GM13976 (cell line): ENCODE measurements at regions not wholly inside any gene's neighbourhood (a gene's known extent, or its start where the extent isn't known, plus 50 kb on each side); places are given as distances from the start of the nearest gene placed in this dataset.

Source experiments
- DNase-seq: peaks from one replicate; pipeline ENCODE4 v3.0.0; 2012; ENCODE audit warnings: low spot score
- in situ Hi-C: fragments of 300-500 bp; cut with MboI; formaldehyde crosslinking; loops from one replicate; pipeline ENCODE4 v1.12.0; 2022; ENCODE audit warnings: low sequenced_read_pairs, mixed read lengths, inconsistent platforms; ENCODE audit not compliant: unreplicated experiment
- TF ChIP-seq, protein P1 (sequence below): IDR thresholded peaks from 2 replicates; pipeline ENCODE4 v1.5.1; 2012; ENCODE audit warnings: borderline replicate concordance, mild to moderate bottlenecking; ENCODE audit not compliant: insufficient read depth; ENCODE audit errors: extremely low read depth, missing control alignments, control extremely low read depth

DNA sequence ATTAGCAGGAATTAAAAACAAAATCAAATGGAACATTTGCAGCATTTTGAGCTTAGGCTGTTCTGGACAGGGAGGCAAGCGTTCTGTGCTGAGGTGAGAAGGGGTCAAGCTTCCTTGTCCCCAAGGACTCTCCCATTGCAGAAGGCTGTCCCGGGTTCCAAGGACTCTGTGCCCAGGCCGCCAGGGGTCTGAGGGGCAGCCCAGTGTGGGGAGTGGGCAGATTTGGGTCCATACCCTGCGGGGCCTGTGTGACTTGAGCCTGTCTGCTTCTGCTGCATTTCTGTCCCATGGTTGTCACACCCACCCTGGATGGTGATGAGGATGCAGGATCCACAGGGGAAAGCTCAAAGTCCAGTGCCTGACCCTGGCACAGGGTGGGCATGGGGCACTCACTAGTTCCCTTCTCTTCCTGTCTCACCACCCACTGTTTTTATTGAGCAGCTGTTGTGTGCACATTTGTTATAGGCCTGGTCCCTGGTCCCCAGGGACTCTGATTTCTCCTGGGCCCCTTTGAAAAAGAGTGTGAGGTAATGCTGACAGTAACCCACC lies 211.4 kb upstream of the HS6ST1 start:
- in situ Hi-C loops: no loop called here
- TF ChIP-seq, protein P1, sequence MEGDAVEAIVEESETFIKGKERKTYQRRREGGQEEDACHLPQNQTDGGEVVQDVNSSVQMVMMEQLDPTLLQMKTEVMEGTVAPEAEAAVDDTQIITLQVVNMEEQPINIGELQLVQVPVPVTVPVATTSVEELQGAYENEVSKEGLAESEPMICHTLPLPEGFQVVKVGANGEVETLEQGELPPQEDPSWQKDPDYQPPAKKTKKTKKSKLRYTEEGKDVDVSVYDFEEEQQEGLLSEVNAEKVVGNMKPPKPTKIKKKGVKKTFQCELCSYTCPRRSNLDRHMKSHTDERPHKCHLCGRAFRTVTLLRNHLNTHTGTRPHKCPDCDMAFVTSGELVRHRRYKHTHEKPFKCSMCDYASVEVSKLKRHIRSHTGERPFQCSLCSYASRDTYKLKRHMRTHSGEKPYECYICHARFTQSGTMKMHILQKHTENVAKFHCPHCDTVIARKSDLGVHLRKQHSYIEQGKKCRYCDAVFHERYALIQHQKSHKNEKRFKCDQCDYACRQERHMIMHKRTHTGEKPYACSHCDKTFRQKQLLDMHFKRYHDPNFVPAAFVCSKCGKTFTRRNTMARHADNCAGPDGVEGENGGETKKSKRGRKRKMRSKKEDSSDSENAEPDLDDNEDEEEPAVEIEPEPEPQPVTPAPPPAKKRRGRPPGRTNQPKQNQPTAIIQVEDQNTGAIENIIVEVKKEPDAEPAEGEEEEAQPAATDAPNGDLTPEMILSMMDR: no peak
- no peak for DNase-seq

DNA sequence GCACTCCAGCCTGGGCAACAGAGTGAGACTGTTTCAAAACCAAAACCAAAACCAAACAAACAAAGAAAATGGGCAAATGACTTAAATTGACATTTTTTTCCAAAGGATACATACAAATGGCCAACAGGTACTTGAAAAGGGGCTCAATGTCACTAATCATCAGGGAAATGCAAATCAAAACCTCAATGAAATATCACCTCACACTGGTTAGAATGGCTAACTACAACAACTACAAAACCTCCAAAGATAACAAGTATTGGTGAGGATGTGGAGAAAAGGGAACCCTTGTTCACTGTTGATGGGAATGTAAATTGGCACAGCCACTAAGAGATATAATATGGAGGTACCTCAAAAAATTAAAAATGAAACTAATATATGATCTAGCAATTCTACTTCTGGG lies 213.2 kb upstream of the HS6ST1 start:
- in situ Hi-C loops: no loop called here
- TF ChIP-seq, protein P1: no peak
- DNase-seq: no peak

DNA sequence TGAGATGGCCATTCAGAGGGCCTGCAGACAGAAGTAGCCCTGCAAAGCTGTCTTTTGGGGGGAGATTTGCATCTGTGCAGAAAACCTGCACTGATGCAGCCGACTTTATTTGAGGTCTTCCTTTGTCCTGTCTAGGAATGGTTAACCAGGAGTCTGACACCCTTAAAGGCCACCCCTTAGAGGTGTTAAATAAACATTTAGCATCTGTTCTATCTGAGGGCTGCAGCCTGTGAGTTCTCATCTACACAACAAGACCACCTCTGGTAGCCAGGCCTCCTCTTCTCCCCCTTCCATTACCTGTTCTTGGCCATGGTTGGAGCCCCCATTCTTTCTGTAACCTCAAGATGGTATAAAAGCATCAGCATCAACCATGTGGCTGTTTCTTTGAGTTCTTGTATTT lies 214.4 kb upstream of the HS6ST1 start:
- no peak for DNase-seq
- in situ Hi-C loops: no loop called here
- TF ChIP-seq, protein P1: no peak

DNA sequence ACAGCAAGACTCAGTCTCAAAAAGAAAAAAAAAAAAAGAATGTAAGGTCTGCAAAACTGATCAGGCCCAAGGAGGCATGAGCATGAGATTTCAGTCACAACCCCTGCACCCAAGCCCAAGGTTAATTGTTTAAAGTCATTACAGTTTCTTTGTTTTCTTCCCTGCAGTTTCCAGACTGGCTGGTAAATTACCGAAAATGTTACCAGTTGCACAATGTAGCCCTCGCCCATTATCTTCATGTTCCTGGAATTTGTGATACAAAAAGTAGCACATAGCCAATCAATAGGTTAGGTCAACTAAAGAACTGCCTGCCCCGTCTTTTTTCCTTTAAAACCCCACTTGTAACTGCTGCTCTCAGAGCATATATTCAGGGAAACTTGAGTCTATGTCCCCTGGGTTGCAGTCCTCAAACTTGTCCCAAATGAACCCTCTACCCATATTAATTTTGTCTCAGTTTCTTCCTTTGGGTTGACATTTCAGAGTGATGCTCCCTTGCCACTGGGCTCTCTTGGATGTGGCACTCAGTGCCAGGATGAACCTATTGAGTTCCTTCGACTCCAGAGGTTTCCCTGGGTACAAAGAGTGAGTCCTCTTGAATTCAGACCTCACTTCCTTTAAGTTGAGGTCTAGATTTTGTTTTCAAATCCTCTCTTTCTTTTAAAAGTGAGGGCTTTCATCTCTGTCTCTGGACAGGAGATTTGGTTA lies 216.2 kb upstream of the HS6ST1 start:
- in situ Hi-C loops: no loop called here
- DNase-seq: no peak
- TF ChIP-seq, protein P1: no peak

DNA sequence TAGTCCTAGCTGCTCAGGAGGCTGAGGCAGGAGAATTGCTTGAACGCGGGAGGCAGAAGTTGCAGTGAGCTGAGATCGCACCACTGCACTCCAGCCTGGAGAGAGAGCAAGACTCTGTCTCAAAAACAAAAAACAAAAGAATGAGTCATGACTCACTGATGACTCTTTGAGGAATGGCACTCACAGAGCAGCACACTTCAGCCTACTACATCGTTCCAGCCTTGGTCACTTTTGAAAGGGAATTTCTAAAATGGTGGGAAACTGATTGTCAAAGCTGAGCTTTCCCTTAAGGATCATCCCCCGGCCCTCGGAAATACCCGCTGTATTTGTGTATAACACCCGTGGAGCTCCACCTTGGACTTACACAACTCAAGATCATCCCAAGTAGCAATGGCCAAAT lies 217.3 kb upstream of the HS6ST1 start:
- in situ Hi-C loops: no loop called here
- DNase-seq: no peak
- TF ChIP-seq, protein P1: no peak

DNA sequence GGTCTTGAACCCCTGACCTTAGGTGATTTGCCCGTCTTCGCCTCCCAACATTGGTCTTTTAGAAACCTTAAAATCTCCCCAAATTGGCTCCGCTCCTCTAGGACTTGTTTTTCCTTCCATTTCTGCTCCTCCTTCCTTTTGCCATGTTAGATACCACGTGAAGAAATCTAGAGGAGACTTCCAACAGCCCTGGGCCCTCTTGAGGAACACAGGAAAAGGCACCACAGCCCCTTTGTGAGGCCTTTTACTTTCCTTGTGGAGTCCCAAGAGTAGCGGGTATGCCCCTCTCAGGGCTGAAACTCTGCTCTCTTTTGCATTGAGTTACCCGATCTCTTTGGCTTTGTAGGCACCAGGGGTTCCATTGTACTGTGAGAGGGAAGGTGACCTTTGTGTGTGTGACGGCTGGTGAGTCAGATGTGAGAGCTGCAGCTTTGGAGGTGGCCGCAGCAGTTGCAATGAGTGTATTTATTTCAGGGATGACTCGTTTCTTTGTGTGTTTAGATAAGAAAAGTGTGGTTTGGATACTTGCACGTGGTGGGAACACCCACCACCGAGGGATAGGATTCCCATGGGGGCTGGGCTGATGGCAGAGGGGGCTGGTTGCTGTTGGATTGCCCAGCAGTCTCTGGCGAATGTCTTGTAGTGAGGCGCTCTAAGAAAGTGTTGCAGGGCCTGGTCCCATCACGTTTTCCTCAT lies 218.4 kb upstream of the HS6ST1 start:
- in situ Hi-C loops: no loop called here
- TF ChIP-seq, protein P1: no peak
- DNase-seq: no peak
